GM23338 (cell line): ENCODE measurements at regions not wholly inside any gene's neighbourhood (a gene's known extent, or its start where the extent isn't known, plus 50 kb on each side); places are given as distances from the start of the nearest gene placed in this dataset.

Experiments used
- ATAC-seq: fragments of 200-7000 bp; cut with Tn5 transposase; 3 replicates; pipeline ENCODE4 v1.9.1; 2020
- DNase-seq: peaks from one replicate; pipeline ENCODE4 v3.0.0-alpha.2; 2015; ENCODE audit warnings: low spot score
- H2AFZ ChIP-seq: fragments of 200-600 bp; sonication (generic); 2 replicates; pipeline ENCODE4 v1.8.0; 2016; ENCODE audit warnings: antibody characterized with exemption, mild to moderate bottlenecking, moderate library complexity
- H3F3A ChIP-seq: fragments of 200-600 bp; sonication (generic); replicated peaks from 2 replicates; pipeline ENCODE4 v1.8.0; 2017; ENCODE audit warnings: antibody characterized with exemption, mixed run types, low read depth
- H3K27ac ChIP-seq: fragments of 200-600 bp; sonication (generic); 2 replicates; pipeline ENCODE4 v1.6.1; 2016; ENCODE audit warnings: low read depth
- H3K27me3 ChIP-seq: fragments of 200-600 bp; sonication (generic); 2 replicates; pipeline ENCODE4 v1.8.0; 2016; ENCODE audit warnings: mild to moderate bottlenecking, mixed run types, moderate library complexity; ENCODE audit not compliant: insufficient read depth
- H3K36me3 ChIP-seq: fragments of 200-600 bp; sonication (generic); 2 replicates; pipeline ENCODE4 v1.8.0; 2016; ENCODE audit warnings: mild to moderate bottlenecking; ENCODE audit not compliant: insufficient read depth
- H3K4me1 ChIP-seq: fragments of 200-600 bp; sonication (generic); 2 replicates; pipeline ENCODE4 v1.8.0; 2016; ENCODE audit warnings: mild to moderate bottlenecking, moderate library complexity; ENCODE audit not compliant: insufficient read depth
- H3K4me2 ChIP-seq: fragments of 200-600 bp; sonication (generic); 2 replicates; pipeline ENCODE4 v1.7.1; 2017; ENCODE audit warnings: mixed run types
- H3K4me3 ChIP-seq: fragments of 200-600 bp; sonication (generic); 2 replicates; pipeline ENCODE4 v1.6.1; 2016; ENCODE audit warnings: mixed run types
- H3K79me2 ChIP-seq: fragments of 200-600 bp; sonication (generic); replicated peaks from 2 replicates; pipeline ENCODE4 v1.8.0; 2017; ENCODE audit warnings: mild to moderate bottlenecking; ENCODE audit not compliant: insufficient read depth
- H3K9me2 ChIP-seq: fragments of 200-600 bp; sonication (generic); 2 replicates; pipeline ENCODE4 v1.8.0; 2017; ENCODE audit not compliant: insufficient read depth
- H4K20me1 ChIP-seq: fragments of 200-600 bp; sonication (generic); replicated peaks from 2 replicates; pipeline ENCODE4 v1.8.0; 2017; ENCODE audit warnings: mild to moderate bottlenecking; ENCODE audit not compliant: insufficient read depth
- H3K27ac Mint-ChIP-seq: 2 replicates; pipeline ENCODE4 v1.8.0; 2020; ENCODE audit warnings: inconsistent platforms, mild to moderate bottlenecking, moderate library complexity, mixed read lengths
- H3K27me3 Mint-ChIP-seq: 3 replicates; pipeline ENCODE4 v1.8.0; 2022; ENCODE audit warnings: low read depth, mild to moderate bottlenecking, moderate library complexity, mixed read lengths, inconsistent platforms; ENCODE audit not compliant: insufficient read depth, poor library complexity
- H3K36me3 Mint-ChIP-seq: 3 replicates; pipeline ENCODE4 v1.8.0; 2021; ENCODE audit warnings: low read depth, mild to moderate bottlenecking, inconsistent platforms, moderate library complexity, mixed read lengths
- H3K4me1 Mint-ChIP-seq: 3 replicates; pipeline ENCODE4 v1.8.0; 2020; ENCODE audit warnings: mild to moderate bottlenecking, inconsistent platforms, mixed read lengths
- H3K4me3 Mint-ChIP-seq: 3 replicates; pipeline ENCODE4 v1.8.0; 2021; ENCODE audit warnings: moderate library complexity, mild to moderate bottlenecking, inconsistent platforms, mixed read lengths
- H3K9me3 Mint-ChIP-seq: 3 replicates; pipeline ENCODE4 v1.8.0; 2020; ENCODE audit warnings: moderate library complexity, mild to moderate bottlenecking, inconsistent platforms, mixed read lengths
- CREB1 ChIP-seq: fragments of 250-450 bp; sonication (Bioruptor Pico); IDR thresholded peaks from 2 replicates; pipeline ENCODE4 v1.5.0; 2020; ENCODE audit warnings: low read depth, mild to moderate bottlenecking, moderate library complexity
- CTCF ChIP-seq, 2 experiments: fragments of 200-600 bp in 1 of 2; sonication (generic) in 1 of 2; conservative IDR thresholded peaks; 2 replicates each; pipeline versions ENCODE4 v1.5.1 to v1.6.1; 2016 to 2017; ENCODE audit warnings: antibody characterized with exemption in 2 of 2, low read depth in 2 of 2, mild to moderate bottlenecking in 2 of 2, moderate library complexity in 1 of 2
- NANOG ChIP-seq: IDR thresholded peaks from 2 replicates; pipeline ENCODE4 v1.6.1; 2016; ENCODE audit warnings: antibody characterized with exemption, borderline replicate concordance
- POLR2AphosphoS5 ChIP-seq: IDR thresholded peaks from 2 replicates; pipeline ENCODE4 v1.6.1; 2016; ENCODE audit warnings: antibody characterized with exemption, low read depth
- REST ChIP-seq: IDR thresholded peaks from one replicate; pipeline ENCODE4 v1.6.1; 2018; ENCODE audit warnings: antibody characterized with exemption; ENCODE audit not compliant: unreplicated experiment
- STAT1 ChIP-seq: IDR thresholded peaks from one replicate; pipeline ENCODE4 v1.6.1; 2016; ENCODE audit warnings: antibody characterized with exemption; ENCODE audit not compliant: unreplicated experiment
- ZNF114 ChIP-seq: fragments of 250-450 bp; sonication (Bioruptor Pico); IDR thresholded peaks from 2 replicates; pipeline ENCODE4 v1.5.0; 2020; ENCODE audit warnings: mild to moderate bottlenecking, moderate library complexity
- TF ChIP-seq, protein P1 (sequence below): IDR thresholded peaks from 2 replicates; pipeline ENCODE4 v1.6.1; 2016; ENCODE audit warnings: antibody characterized with exemption

DNA sequence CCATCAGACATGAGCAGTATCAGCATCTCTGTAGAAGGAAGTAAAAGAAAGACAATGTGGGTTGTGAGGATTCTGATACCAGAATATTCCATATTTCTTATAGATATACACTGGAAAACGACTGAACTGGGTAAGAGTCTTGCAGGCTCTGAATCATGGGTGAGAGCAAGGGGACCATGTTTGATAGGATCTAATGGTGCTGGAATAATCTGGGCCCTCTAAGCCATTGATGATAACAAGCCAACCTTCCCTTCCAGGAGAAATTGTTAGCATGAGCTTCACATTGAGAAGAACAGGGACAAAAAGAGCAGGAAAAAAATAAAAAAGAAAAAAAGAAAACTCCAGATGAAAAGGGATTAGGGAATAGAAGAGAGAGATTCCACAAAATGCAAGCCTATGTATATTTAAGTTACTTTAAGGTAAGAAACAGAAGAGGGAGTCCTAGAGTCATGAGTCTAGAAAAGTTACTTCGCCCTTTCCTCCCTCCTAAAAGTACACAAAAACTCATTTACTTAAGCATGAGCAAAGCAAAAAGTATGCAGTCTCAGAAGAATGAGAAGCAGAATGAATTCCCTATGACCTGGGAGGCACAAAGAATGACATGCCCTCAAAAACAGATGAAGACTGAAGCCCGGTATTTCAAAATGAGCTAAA is 181.9 kb downstream of the TMEM26 start:
- Histone ChIP-seq H3K79me2 (no peaks in the 10 kb centered on the region), H3K4me1 (no peaks in the 10 kb centered on the region), H3K4me2 (no peak overlapping the region), H3K36me3 (no peaks in the 10 kb centered on the region), H3K4me3 (no peak overlapping the region), H3F3A (no peaks in the 10 kb centered on the region), H3K27ac (no peak overlapping the region), H4K20me1 (no peaks in the 10 kb centered on the region), H2AFZ (no peak overlapping the region), H3K27me3 (no peaks in the 10 kb centered on the region), H3K9me2 (peaks cover 3% of the 10 kb centered on the region; the same call in 1 of the 2 replicates)
- Mint-ChIP-seq H3K36me3 (no peaks in the 10 kb centered on the region), H3K4me3 (no peak overlapping the region), H3K27me3 (no peaks in the 10 kb centered on the region), H3K4me1 (peaks cover 10% of the 10 kb centered on the region), H3K27ac (no peak overlapping the region), H3K9me3 (no peaks in the 10 kb centered on the region)
- TF ChIP-seq CTCF (conservative IDR thresholded peaks at IDR 0.05; ENCODE audit: low read depth in 2 of 2): peak; percentile 41 to 47
- no peak for TF ChIP-seq NANOG
- DNase-seq: peak; percentile 49
- no peak for ATAC-seq

- H4K20me1 ChIP-seq: no peaks in the 10 kb centered on the region
- Mint-ChIP-seq H3K9me3 (no peaks in the 10 kb centered on the region), H3K4me3 (no peak overlapping the region), H3K27me3 (no peaks in the 10 kb centered on the region), H3K27ac (no peak overlapping the region), H3K36me3 (no peaks in the 10 kb centered on the region), H3K4me1 (no peaks in the 10 kb centered on the region)
- H3K4me2 ChIP-seq: no peak overlapping the region
- H3K4me1 ChIP-seq: no peaks in the 10 kb centered on the region
- no peak overlapping the region for H3K27ac ChIP-seq
- no peaks in the 10 kb centered on the region for H3K36me3 ChIP-seq
- ATAC-seq: no peak
- no peaks in the 10 kb centered on the region for H3F3A ChIP-seq
- no peak overlapping the region for H3K4me3 ChIP-seq
- H3K27me3 ChIP-seq: no peaks in the 10 kb centered on the region
- H3K9me2 ChIP-seq: peaks cover 3% of the 10 kb centered on the region; the same call in 1 of the 2 replicates
- no peak overlapping the region for H2AFZ ChIP-seq
- no peak for DNase-seq
- H3K79me2 ChIP-seq: no peaks in the 10 kb centered on the region
- TF ChIP-seq POLR2AphosphoS5 (no peak), CREB1 (no peak), STAT1 (no peak), ZNF114 (CRISPR knock-in tag) (no peak), CTCF (conservative IDR thresholded peaks at IDR 0.05; ENCODE audit: low read depth in 2 of 2) (no peak), REST (no peak)
- TF ChIP-seq, protein P1, sequence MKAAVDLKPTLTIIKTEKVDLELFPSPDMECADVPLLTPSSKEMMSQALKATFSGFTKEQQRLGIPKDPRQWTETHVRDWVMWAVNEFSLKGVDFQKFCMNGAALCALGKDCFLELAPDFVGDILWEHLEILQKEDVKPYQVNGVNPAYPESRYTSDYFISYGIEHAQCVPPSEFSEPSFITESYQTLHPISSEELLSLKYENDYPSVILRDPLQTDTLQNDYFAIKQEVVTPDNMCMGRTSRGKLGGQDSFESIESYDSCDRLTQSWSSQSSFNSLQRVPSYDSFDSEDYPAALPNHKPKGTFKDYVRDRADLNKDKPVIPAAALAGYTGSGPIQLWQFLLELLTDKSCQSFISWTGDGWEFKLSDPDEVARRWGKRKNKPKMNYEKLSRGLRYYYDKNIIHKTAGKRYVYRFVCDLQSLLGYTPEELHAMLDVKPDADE: no peak
Observed at GRCh38 chr10:61263518-61263917, 189.7 kb downstream of the TMEM26 start.
